CD8-positive, alpha-beta memory T cell (primary cell): ENCODE measurements at regions not wholly inside any gene's neighbourhood (a gene's known extent, or its start where the extent isn't known, plus 50 kb on each side); places are given as distances from the start of the nearest gene placed in this dataset.

Experiments used
- CTCF ChIA-PET: fragments of 350-600 bp; sonication (Branson Sonifier 250); formaldehyde crosslinking; loops from one replicate; lab custom pipeline; 2021; ENCODE audit warnings: antibody characterized with exemption; lab: Charles Lee
- POLR2A ChIA-PET: fragments of 350-600 bp; sonication (Branson Sonifier 250); formaldehyde crosslinking; loops from one replicate; lab custom pipeline; 2021; ENCODE audit warnings: antibody characterized with exemption; lab: Charles Lee
- DNase-seq, 5 donors: peaks; one replicate each; pipeline versions ENCODE4 v3.0.0 to v3.0.0-alpha.2; 2020 to 2022; ENCODE audit warnings: mixed read lengths in 1 of 5
- H3K27ac ChIP-seq: one replicate; pipeline ENCODE4 v1.7.0; 2013; ENCODE audit warnings: low read depth, mild to moderate bottlenecking, low read length, moderate library complexity
- H3K27me3 ChIP-seq: 2 replicates; pipeline ENCODE4 v1.7.0; 2013; ENCODE audit warnings: low read length, mild to moderate bottlenecking; ENCODE audit not compliant: insufficient read depth, poor library complexity, severe bottlenecking
- H3K36me3 ChIP-seq: 2 replicates; pipeline ENCODE4 v1.7.0; 2013; ENCODE audit warnings: mild to moderate bottlenecking, low read length, moderate library complexity; ENCODE audit not compliant: insufficient read depth
- H3K4me1 ChIP-seq: 2 replicates; pipeline ENCODE4 v1.7.0; 2013; ENCODE audit warnings: mild to moderate bottlenecking, low read length, moderate library complexity; ENCODE audit not compliant: insufficient read depth
- H3K4me3 ChIP-seq: 2 replicates; pipeline ENCODE4 v1.7.0; 2013; ENCODE audit warnings: mild to moderate bottlenecking, low read length
- H3K9me3 ChIP-seq: 2 replicates; pipeline ENCODE4 v1.7.0; 2013; ENCODE audit warnings: mild to moderate bottlenecking, low read length
- H3K27ac Mint-ChIP-seq, 8 donors: one replicate each; pipeline ENCODE4 v1.8.0; 2020 to 2021; ENCODE audit warnings: mixed read lengths in 8 of 8, mild to moderate bottlenecking in 6 of 8, inconsistent platforms in 3 of 8, moderate library complexity in 3 of 8
- H3K27me3 Mint-ChIP-seq, 2 donors: one replicate each; pipeline ENCODE4 v1.8.0; 2020 to 2021; ENCODE audit warnings: mixed read lengths in 2 of 2, mild to moderate bottlenecking in 1 of 2, moderate library complexity in 1 of 2
- H3K36me3 Mint-ChIP-seq, 3 donors: one replicate each; pipeline ENCODE4 v1.8.0; 2020 to 2021; ENCODE audit warnings: mixed read lengths in 3 of 3, inconsistent platforms in 1 of 3, mild to moderate bottlenecking in 1 of 3
- H3K4me1 Mint-ChIP-seq, 3 donors: one replicate each; pipeline ENCODE4 v1.8.0; 2020 to 2021; ENCODE audit warnings: mixed read lengths in 3 of 3, inconsistent platforms in 1 of 3, mild to moderate bottlenecking in 1 of 3
- H3K4me3 Mint-ChIP-seq, 7 donors: one replicate each; pipeline ENCODE4 v1.8.0; 2020 to 2021; ENCODE audit warnings: mixed read lengths in 7 of 7, mild to moderate bottlenecking in 6 of 7, moderate library complexity in 4 of 7, inconsistent platforms in 2 of 7
- H3K9me3 Mint-ChIP-seq, 5 donors: one replicate each; pipeline ENCODE4 v1.8.0; 2020 to 2022; ENCODE audit warnings: mixed read lengths in 5 of 5, mild to moderate bottlenecking in 3 of 5, moderate library complexity in 2 of 5, inconsistent platforms in 1 of 5

GRCh38 chr1:214791961-214792360, 189.0 kb downstream of the CENPF start:
- no peaks in the 10 kb centered on the region for H3K9me3 ChIP-seq
- ChIA-PET CTCF (no interaction called here), POLR2A (no interaction called here)
- Mint-ChIP-seq H3K27me3 (peaks cover 0 to 2% of the 10 kb centered on the region in 2 donors), H3K4me1 (no peaks in the 10 kb centered on the region), H3K4me3 (no peak overlapping the region), H3K9me3 (peaks cover 0 to 7% (median 2%) of the 10 kb centered on the region in 5 donors), H3K27ac (no peak overlapping the region), H3K36me3 (no peaks in the 10 kb centered on the region)
- no peaks in the 10 kb centered on the region for H3K27me3 ChIP-seq
- DNase-seq: no peak
- H3K36me3 ChIP-seq: no peaks in the 10 kb centered on the region
- H3K4me1 ChIP-seq: no peaks in the 10 kb centered on the region
- no peak overlapping the region for H3K27ac ChIP-seq
- no peak overlapping the region for H3K4me3 ChIP-seq

GRCh38 chr1:214792527-214793186, 189.7 kb downstream of the CENPF start:
- no peak overlapping the region for H3K27ac Mint-ChIP-seq
- DNase-seq: no peak
- no peaks in the 10 kb centered on the region for H3K27me3 ChIP-seq
- POLR2A ChIA-PET: no interaction called here
- no peak overlapping the region for H3K4me3 ChIP-seq
- no peaks in the 10 kb centered on the region for H3K4me1 ChIP-seq
- peaks cover 0 to 8% (median 2%) of the 10 kb centered on the region in 5 donors for H3K9me3 Mint-ChIP-seq
- H3K27ac ChIP-seq: no peak overlapping the region
- H3K27me3 Mint-ChIP-seq: peaks cover 0 to 3% of the 10 kb centered on the region in 2 donors
- H3K36me3 ChIP-seq: no peaks in the 10 kb centered on the region
- CTCF ChIA-PET: no interaction called here
- H3K4me3 Mint-ChIP-seq: no peak overlapping the region
- H3K9me3 ChIP-seq: no peaks in the 10 kb centered on the region
- H3K36me3 Mint-ChIP-seq: no peaks in the 10 kb centered on the region
- no peaks in the 10 kb centered on the region for H3K4me1 Mint-ChIP-seq

GRCh38 chr1:214793708-214794107, 190.7 kb downstream of the CENPF start:
- Histone ChIP-seq H3K36me3 (no peaks in the 10 kb centered on the region), H3K4me1 (no peaks in the 10 kb centered on the region), H3K27me3 (no peaks in the 10 kb centered on the region), H3K27ac (no peak overlapping the region), H3K9me3 (no peaks in the 10 kb centered on the region), H3K4me3 (no peak overlapping the region)
- no peak overlapping the region for H3K4me3 Mint-ChIP-seq
- CTCF ChIA-PET: no interaction called here
- no peak for DNase-seq
- peaks cover 0 to 3% of the 10 kb centered on the region in 2 donors for H3K27me3 Mint-ChIP-seq
- POLR2A ChIA-PET: no interaction called here
- no peak overlapping the region for H3K27ac Mint-ChIP-seq
- no peaks in the 10 kb centered on the region for H3K36me3 Mint-ChIP-seq
- peaks cover 0 to 8% (median 2%) of the 10 kb centered on the region in 5 donors for H3K9me3 Mint-ChIP-seq
- no peaks in the 10 kb centered on the region for H3K4me1 Mint-ChIP-seq

DNA sequence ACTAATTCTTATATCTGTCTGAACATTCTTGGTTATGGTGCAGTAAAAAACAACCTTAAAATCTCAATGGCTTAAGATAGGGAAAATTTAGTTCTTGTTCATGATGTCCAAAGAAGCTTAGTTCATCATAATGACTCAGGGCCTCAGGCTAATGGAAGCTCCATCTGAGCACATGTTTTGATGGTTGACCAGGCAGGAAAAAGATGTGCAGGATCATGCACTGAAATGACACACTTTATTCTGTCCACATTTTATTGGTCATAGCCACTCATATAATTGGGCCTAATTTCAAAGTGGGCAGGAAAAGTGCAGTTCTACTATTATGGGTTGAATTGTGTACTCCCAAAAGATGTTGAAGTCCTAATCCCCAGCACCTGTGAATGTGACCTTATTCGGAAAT, 198.2 kb downstream of the CENPF start:
- Mint-ChIP-seq H3K4me1 (no peaks in the 10 kb centered on the region), H3K9me3 (peaks cover 2 to 13% (median 9%) of the 10 kb centered on the region in 5 donors), H3K27ac (no peak overlapping the region), H3K27me3 (peaks cover 0 to 4% of the 10 kb centered on the region in 2 donors), H3K4me3 (no peak overlapping the region), H3K36me3 (no peaks in the 10 kb centered on the region)
- Histone ChIP-seq H3K36me3 (no peaks in the 10 kb centered on the region), H3K27me3 (no peaks in the 10 kb centered on the region), H3K9me3 (no peaks in the 10 kb centered on the region), H3K4me1 (no peaks in the 10 kb centered on the region), H3K27ac (no peak overlapping the region), H3K4me3 (no peak overlapping the region)
- CTCF ChIA-PET: no interaction called here
- DNase-seq: no peak
- POLR2A ChIA-PET: no interaction called here

- no peak overlapping the region for H3K27ac Mint-ChIP-seq
- Histone ChIP-seq H3K4me3 (no peak overlapping the region), H3K9me3 (no peaks in the 10 kb centered on the region), H3K36me3 (no peaks in the 10 kb centered on the region), H3K4me1 (no peaks in the 10 kb centered on the region), H3K27ac (no peak overlapping the region), H3K27me3 (no peaks in the 10 kb centered on the region)
- H3K36me3 Mint-ChIP-seq: no peaks in the 10 kb centered on the region
- DNase-seq: no peak
- POLR2A ChIA-PET: no interaction called here
- CTCF ChIA-PET: no interaction called here
- peaks cover 0 to 14% (median 9%) of the 10 kb centered on the region in 5 donors for H3K9me3 Mint-ChIP-seq
- no peak overlapping the region for H3K4me3 Mint-ChIP-seq
- H3K4me1 Mint-ChIP-seq: no peaks in the 10 kb centered on the region
- no peaks in the 10 kb centered on the region for H3K27me3 Mint-ChIP-seq
These were observed 206.0 kb downstream of the CENPF start for GRCh38 chr1:214808845-214809460.

DNA sequence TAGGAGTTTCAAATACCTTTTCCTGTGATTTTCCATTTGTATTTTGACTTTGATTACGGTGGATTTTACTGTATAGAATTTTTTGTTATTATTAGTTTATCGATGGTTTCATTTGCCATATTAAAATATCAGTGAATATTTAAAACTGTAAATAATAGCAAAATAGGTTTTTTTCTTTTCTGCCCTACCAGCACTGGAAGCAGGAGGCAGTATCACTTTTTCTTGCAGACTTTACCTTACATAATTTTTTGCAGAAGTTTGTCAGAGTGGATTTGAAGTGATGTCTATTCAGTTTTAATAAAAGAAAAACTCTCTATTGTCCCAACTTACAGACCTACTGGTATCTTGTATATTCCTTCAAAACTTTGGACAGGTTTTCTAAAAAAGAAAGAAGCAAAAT, 213.6 kb downstream of the CENPF start:
- H3K4me3 ChIP-seq: no peak overlapping the region
- no peaks in the 10 kb centered on the region for H3K4me1 Mint-ChIP-seq
- no peaks in the 10 kb centered on the region for H3K4me1 ChIP-seq
- POLR2A ChIA-PET: no interaction called here
- H3K36me3 ChIP-seq: no peaks in the 10 kb centered on the region
- no peak overlapping the region for H3K27ac Mint-ChIP-seq
- CTCF ChIA-PET: no interaction called here
- no peaks in the 10 kb centered on the region for H3K9me3 ChIP-seq
- no peak overlapping the region for H3K27ac ChIP-seq
- DNase-seq: no peak
- H3K9me3 Mint-ChIP-seq: peaks cover 0 to 3% (median 2%) of the 10 kb centered on the region in 5 donors
- no peaks in the 10 kb centered on the region for H3K27me3 ChIP-seq
- no peak overlapping the region for H3K4me3 Mint-ChIP-seq
- H3K27me3 Mint-ChIP-seq: no peaks in the 10 kb centered on the region
- H3K36me3 Mint-ChIP-seq: no peaks in the 10 kb centered on the region

DNA sequence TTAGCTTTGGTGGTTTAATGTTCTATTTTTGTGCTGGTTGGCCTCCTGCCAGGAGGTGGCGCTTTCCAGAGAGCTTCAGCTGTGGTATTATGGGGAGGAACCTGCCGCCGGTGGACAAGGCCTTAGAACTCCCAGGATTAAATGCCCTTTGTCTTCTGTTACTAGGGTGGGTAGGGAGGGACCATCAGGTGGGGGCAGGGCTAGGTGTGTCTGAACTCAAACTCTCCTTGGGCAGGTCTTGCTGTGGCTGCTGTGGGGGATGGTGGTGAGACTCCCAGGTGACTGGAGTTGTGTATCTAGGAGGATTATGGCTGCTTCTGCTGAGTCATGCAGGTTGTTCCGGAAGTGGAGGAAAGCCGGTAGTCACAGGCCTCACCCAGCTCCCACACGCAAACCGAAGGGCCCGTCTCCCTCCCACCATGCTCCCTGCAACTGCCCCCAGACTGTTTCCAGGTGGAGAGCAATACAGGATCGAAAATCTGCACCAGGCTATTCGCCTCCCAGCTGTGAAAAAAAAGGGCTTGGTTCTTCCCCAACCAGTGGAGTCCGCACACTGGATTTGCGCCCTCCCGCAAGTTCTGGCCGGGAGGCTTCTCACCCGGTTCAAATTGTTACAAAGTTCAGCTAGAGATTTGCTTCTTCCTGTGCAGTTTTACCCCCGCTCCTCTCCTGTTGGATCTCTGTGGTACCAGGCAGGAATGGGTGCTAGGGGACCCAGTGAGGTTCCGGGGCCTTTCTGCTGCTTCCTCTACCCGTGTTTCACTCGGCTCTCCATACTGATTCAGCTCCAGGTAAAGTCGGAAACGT, 220.5 kb downstream of the CENPF start:
- Mint-ChIP-seq H3K36me3 (no peaks in the 10 kb centered on the region), H3K27ac (no peak overlapping the region), H3K4me1 (no peaks in the 10 kb centered on the region), H3K9me3 (peaks cover 5 to 19% (median 11%) of the 10 kb centered on the region in 5 donors), H3K4me3 (no peak overlapping the region), H3K27me3 (peaks cover 0 to 2% of the 10 kb centered on the region in 2 donors)
- DNase-seq: no peak
- Histone ChIP-seq H3K36me3 (no peaks in the 10 kb centered on the region), H3K27ac (no peak overlapping the region), H3K27me3 (no peaks in the 10 kb centered on the region), H3K9me3 (no peaks in the 10 kb centered on the region), H3K4me1 (no peaks in the 10 kb centered on the region), H3K4me3 (no peak overlapping the region)
- POLR2A ChIA-PET: no interaction called here
- CTCF ChIA-PET: no interaction called here

DNA sequence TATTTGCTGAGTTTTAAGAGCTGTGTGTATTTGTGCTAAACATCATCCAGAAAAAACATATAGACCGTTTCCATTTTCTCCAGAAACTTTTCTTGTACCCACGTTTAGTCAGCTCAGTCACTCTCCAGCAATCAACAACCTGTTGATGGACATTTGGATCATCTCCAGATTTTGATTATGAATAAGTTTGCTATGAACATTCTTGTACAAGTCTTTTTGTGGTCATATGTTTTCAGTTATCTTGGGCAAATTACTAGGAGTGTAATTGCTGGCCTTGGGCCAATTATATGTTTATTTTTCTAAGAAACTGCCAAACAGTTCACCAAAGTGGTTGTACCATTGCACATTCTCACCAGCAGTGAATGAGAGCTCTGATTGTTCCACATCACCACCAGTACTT, 221.8 kb downstream of the CENPF start:
- ChIA-PET POLR2A (no interaction called here), CTCF (no interaction called here)
- Mint-ChIP-seq H3K4me1 (no peaks in the 10 kb centered on the region), H3K9me3 (peaks cover 5 to 20% (median 12%) of the 10 kb centered on the region in 5 donors), H3K36me3 (no peaks in the 10 kb centered on the region), H3K27me3 (peaks cover 0 to 2% of the 10 kb centered on the region in 2 donors), H3K27ac (no peak overlapping the region), H3K4me3 (no peak overlapping the region)
- Histone ChIP-seq H3K9me3 (no peaks in the 10 kb centered on the region), H3K27ac (no peak overlapping the region), H3K4me3 (no peak overlapping the region), H3K27me3 (no peaks in the 10 kb centered on the region), H3K36me3 (no peaks in the 10 kb centered on the region), H3K4me1 (no peaks in the 10 kb centered on the region)
- no peak for DNase-seq
